Chondrocyte (in vitro differentiated cells): ENCODE measurements at regions not wholly inside any gene's neighbourhood (a gene's known extent, or its start where the extent isn't known, plus 50 kb on each side); places are given as distances from the start of the nearest gene placed in this dataset.

ENCODE experiments used
- DNase-seq: peaks from one replicate; pipeline ENCODE4 v3.0.0; 2021; ENCODE audit warnings: mixed read lengths, low spot score
- H3K27ac Mint-ChIP-seq: one replicate; pipeline ENCODE4 v1.8.0; 2021; ENCODE audit warnings: mild to moderate bottlenecking, moderate library complexity, mixed read lengths; ENCODE audit not compliant: unreplicated experiment
- H3K27me3 Mint-ChIP-seq: 2 replicates; pipeline ENCODE4 v1.8.0; 2021; ENCODE audit warnings: low read depth, mixed read lengths
- H3K36me3 Mint-ChIP-seq: 2 replicates; pipeline ENCODE4 v1.8.0; 2021; ENCODE audit warnings: low read depth, mixed read lengths
- H3K4me1 Mint-ChIP-seq: 2 replicates; pipeline ENCODE4 v1.8.0; 2021; ENCODE audit warnings: low read depth, mild to moderate bottlenecking, mixed read lengths
- H3K4me3 Mint-ChIP-seq: one replicate; pipeline ENCODE4 v1.8.0; 2021; ENCODE audit warnings: mild to moderate bottlenecking, moderate library complexity, mixed read lengths; ENCODE audit not compliant: unreplicated experiment
- H3K9me3 Mint-ChIP-seq: 2 replicates; pipeline ENCODE4 v1.8.0; 2021; ENCODE audit warnings: low read depth, mixed read lengths
- TF ChIP-seq, protein P1 (sequence below): fragments of 200-600 bp; sonication (generic); IDR thresholded peaks from 2 replicates; pipeline ENCODE4 v1.5.0; 2021; ENCODE audit warnings: antibody characterized with exemption, mild to moderate bottlenecking, moderate library complexity

DNA sequence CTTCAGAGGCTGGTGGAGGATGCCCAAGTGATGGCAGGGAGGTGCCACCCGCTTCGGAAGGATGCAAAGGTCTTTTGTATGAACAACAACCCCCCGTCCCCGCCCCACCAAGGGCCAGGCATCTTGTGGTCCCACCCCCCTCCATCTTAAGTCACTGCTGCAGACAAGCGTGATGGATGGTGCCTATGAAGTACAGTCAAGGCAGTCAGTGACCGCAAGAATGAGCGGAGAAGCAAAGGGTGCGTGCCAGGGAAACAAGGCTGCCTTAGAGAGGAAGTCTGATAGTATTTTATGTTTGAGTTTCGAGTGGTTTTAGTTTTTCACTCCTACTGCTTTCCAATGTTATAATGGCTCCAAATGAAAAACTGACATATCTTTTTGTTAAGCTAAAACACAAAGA, 68.7 kb upstream of the GPM6B start:
- H3K36me3 Mint-ChIP-seq: no peaks in the 10 kb centered on the region
- no peak overlapping the region for H3K27ac Mint-ChIP-seq
- TF ChIP-seq, protein P1, sequence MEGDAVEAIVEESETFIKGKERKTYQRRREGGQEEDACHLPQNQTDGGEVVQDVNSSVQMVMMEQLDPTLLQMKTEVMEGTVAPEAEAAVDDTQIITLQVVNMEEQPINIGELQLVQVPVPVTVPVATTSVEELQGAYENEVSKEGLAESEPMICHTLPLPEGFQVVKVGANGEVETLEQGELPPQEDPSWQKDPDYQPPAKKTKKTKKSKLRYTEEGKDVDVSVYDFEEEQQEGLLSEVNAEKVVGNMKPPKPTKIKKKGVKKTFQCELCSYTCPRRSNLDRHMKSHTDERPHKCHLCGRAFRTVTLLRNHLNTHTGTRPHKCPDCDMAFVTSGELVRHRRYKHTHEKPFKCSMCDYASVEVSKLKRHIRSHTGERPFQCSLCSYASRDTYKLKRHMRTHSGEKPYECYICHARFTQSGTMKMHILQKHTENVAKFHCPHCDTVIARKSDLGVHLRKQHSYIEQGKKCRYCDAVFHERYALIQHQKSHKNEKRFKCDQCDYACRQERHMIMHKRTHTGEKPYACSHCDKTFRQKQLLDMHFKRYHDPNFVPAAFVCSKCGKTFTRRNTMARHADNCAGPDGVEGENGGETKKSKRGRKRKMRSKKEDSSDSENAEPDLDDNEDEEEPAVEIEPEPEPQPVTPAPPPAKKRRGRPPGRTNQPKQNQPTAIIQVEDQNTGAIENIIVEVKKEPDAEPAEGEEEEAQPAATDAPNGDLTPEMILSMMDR: no peak

DNA sequence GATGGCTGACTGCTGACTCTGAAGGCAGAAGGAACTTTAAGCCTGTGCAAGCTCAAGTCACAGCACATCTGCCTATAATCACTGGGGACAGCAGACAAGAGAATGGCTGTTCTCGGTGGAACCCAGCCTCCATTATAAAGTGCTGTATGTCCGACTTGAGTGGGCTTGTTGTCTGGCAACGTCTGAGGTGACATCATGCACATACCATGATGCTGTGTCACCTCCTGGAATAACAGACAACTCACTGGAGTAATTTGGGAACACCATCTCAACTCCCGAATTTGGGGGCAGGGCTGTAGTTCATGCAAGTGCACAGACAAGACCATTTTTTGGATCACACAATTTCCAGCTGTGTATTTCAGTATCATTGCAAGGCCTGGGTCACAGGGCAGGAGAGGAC, 59.8 kb upstream of the GPM6B start:
- Mint-ChIP-seq H3K9me3 (peaks cover 7% of the 10 kb centered on the region), H3K27ac (peak overlapping the region; percentile 80), H3K27me3 (no peaks in the 10 kb centered on the region), H3K4me1 (peaks cover 12% of the 10 kb centered on the region), H3K36me3 (no peaks in the 10 kb centered on the region), H3K4me3 (no peak overlapping the region)
- TF ChIP-seq, protein P1: no peak
- DNase-seq: no peak

More for the DNA sequence above, 68.7 kb upstream of the GPM6B start:
- Mint-ChIP-seq H3K4me1 (peaks cover 23% of the 10 kb centered on the region), H3K9me3 (peaks cover 2% of the 10 kb centered on the region), H3K27me3 (no peaks in the 10 kb centered on the region), H3K4me3 (no peak overlapping the region)
- no peak for DNase-seq

- Mint-ChIP-seq H3K36me3 (no peaks in the 10 kb centered on the region), H3K9me3 (peaks cover 5% of the 10 kb centered on the region), H3K27me3 (no peaks in the 10 kb centered on the region), H3K4me1 (peaks cover 12% of the 10 kb centered on the region), H3K4me3 (no peak overlapping the region), H3K27ac (no peak overlapping the region)
- TF ChIP-seq, protein P1: no peak
- no peak for DNase-seq
Measured at GRCh38 chrX:13875572-13875971, 58.7 kb upstream of the GPM6B start.

DNA sequence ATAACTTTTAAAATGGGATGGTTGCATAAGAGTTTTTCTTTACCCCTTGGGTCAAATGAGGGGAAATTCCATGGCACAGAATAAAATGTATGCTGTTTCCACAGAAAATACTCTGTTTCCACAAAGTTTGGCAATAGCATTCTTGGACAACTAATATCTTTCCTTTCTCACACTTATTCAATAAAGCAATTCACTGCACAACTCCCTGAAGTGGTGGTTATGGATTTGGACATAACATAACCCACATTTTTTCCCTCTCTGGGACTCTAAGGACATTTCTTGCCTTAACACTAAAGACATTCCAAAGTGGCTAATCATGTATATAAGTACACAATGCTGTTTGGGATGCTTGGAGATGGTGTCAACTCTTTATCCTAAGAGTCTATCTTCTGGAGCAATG, 51.7 kb upstream of the GPM6B start:
- Mint-ChIP-seq H3K27ac (no peak overlapping the region), H3K4me1 (peaks cover 46% of the 10 kb centered on the region), H3K27me3 (no peaks in the 10 kb centered on the region), H3K36me3 (no peaks in the 10 kb centered on the region), H3K4me3 (no peak overlapping the region), H3K9me3 (peaks cover 6% of the 10 kb centered on the region)
- DNase-seq: no peak
- TF ChIP-seq, protein P1: no peak
